AG09309 (cell line): ENCODE measurements at regions not wholly inside any gene's neighbourhood (a gene's known extent, or its start where the extent isn't known, plus 50 kb on each side); places are given as distances from the start of the nearest gene placed in this dataset.

Experiments
- DNase-seq: peaks from one replicate; pipeline ENCODE4 v3.0.0-alpha.2; 2010; ENCODE audit warnings: low read depth
- H3K4me3 ChIP-seq: 2 replicates; pipeline ENCODE4 v1.5.1; 2011; ENCODE audit warnings: mild to moderate bottlenecking, low read depth, low read length, moderate library complexity; ENCODE audit not compliant: control insufficient read depth
- CTCF ChIP-seq: IDR thresholded peaks from 2 replicates; pipeline ENCODE4 v1.5.1; 2011; ENCODE audit warnings: mild to moderate bottlenecking, low read depth, low read length, inconsistent platforms; ENCODE audit not compliant: insufficient read depth, control insufficient read depth; ENCODE audit errors: missing control alignments

GRCh38 chr11:131065435-131066413, 149.4 kb upstream of the SNX19 start:
- no peak for DNase-seq
- no peak for TF ChIP-seq CTCF
- H3K4me3 ChIP-seq: no peak overlapping the region

- DNase-seq: no peak
- H3K4me3 ChIP-seq: no peak overlapping the region
- TF ChIP-seq CTCF: no peak
These were observed 150.3 kb upstream of the SNX19 start for GRCh38 chr11:131066551-131066950.

- H3K4me3 ChIP-seq: no peak overlapping the region
- no peak for DNase-seq
- TF ChIP-seq CTCF: no peak
These were observed 154.1 kb upstream of the SNX19 start for GRCh38 chr11:131070365-131070764.

GRCh38 chr11:131073167-131073566, 156.9 kb upstream of the SNX19 start:
- no peak for DNase-seq
- H3K4me3 ChIP-seq: no peak overlapping the region
- no peak for TF ChIP-seq CTCF

- no peak for TF ChIP-seq CTCF
- no peak for DNase-seq
- H3K4me3 ChIP-seq: no peak overlapping the region
These were observed 158.3 kb upstream of the SNX19 start for GRCh38 chr11:131074573-131074972.

GRCh38 chr11:131077340-131077739, 161.1 kb upstream of the SNX19 start:
- no peak overlapping the region for H3K4me3 ChIP-seq
- TF ChIP-seq CTCF: no peak
- DNase-seq: no peak

GRCh38 chr11:131079036-131079435, 162.8 kb upstream of the SNX19 start:
- TF ChIP-seq CTCF: no peak
- DNase-seq: peak; percentile 18
- no peak overlapping the region for H3K4me3 ChIP-seq
